Endothelial cell of umbilical vein (primary cell): ENCODE measurements at regions not wholly inside any gene's neighbourhood (a gene's known extent, or its start where the extent isn't known, plus 50 kb on each side); places are given as distances from the start of the nearest gene placed in this dataset.

ENCODE experiments used
- CTCF ChIP-seq, 2 donors: IDR thresholded peaks; 1 replicate in 1 of 2; 2 replicates in 1 of 2; pipeline ENCODE4 v1.5.1; 2011; ENCODE audit warnings: low read length in 2 of 2, mild to moderate bottlenecking in 2 of 2, moderate library complexity in 2 of 2, control low read depth in 1 of 2, inconsistent platforms in 1 of 2, low read depth in 1 of 2; ENCODE audit not compliant: insufficient read depth in 1 of 2; ENCODE audit errors: extremely low read depth in 1 of 2
- EZH2 ChIP-seq: IDR thresholded peaks from 2 replicates; pipeline ENCODE4 v1.6.1; 2012; ENCODE audit warnings: borderline replicate concordance, low read depth, mild to moderate bottlenecking, moderate library complexity, low read length, inconsistent platforms; ENCODE audit not compliant: severe bottlenecking
- FOS ChIP-seq: IDR thresholded peaks from 2 replicates; pipeline ENCODE4 v1.6.1; 2011; ENCODE audit warnings: mild to moderate bottlenecking, low read length, moderate library complexity, borderline replicate concordance; ENCODE audit not compliant: insufficient read depth
- GATA2 ChIP-seq: IDR thresholded peaks from 2 replicates; pipeline ENCODE4 v1.7.0; 2011; ENCODE audit warnings: low read depth, mild to moderate bottlenecking, moderate library complexity, mixed read lengths, low read length; ENCODE audit not compliant: insufficient read length, insufficient read depth
- JUN ChIP-seq: IDR thresholded peaks from 2 replicates; pipeline ENCODE4 v1.6.1; 2011; ENCODE audit warnings: borderline replicate concordance, low read depth; ENCODE audit not compliant: insufficient read length, insufficient read depth
- MAX ChIP-seq: IDR thresholded peaks from 2 replicates; pipeline ENCODE4 v1.6.1; 2011; ENCODE audit not compliant: insufficient read depth, insufficient read length
- MYC ChIP-seq: IDR thresholded peaks from one replicate; pipeline ENCODE4 v1.6.1; 2011; ENCODE audit warnings: mild to moderate bottlenecking, low read depth, low read length
- POLR2A ChIP-seq: IDR thresholded peaks from 2 replicates; pipeline ENCODE4 v1.6.1; 2012; ENCODE audit warnings: low read depth, mild to moderate bottlenecking, control low read depth, low read length
- POLR2AphosphoS5 ChIP-seq: IDR thresholded peaks from 2 replicates; pipeline ENCODE4 v1.6.1; 2012; ENCODE audit warnings: low read depth, mild to moderate bottlenecking, control low read depth, low read length, moderate library complexity; ENCODE audit not compliant: insufficient read depth

GRCh38 chr11:121932646-121933185 lies 183.3 kb downstream of the BLID start:
- TF ChIP-seq CTCF (IDR thresholded peaks at IDR 0.05; ENCODE audit: extremely low read depth in 1 of 2, insufficient read depth in 1 of 2, low read depth in 1 of 2, low read length in 2 of 2) (no peak), POLR2A (no peak), EZH2 (no peak), MYC (no peak), MAX (no peak), FOS (no peak), POLR2AphosphoS5 (no peak), JUN (no peak), GATA2 (no peak)
